Adrenal gland (tissue), 9 donors: ENCODE measurements at regions not wholly inside any gene's neighbourhood (a gene's known extent, or its start where the extent isn't known, plus 50 kb on each side); places are given as distances from the start of the nearest gene placed in this dataset.

Source experiments
- DNase-seq, 7 donors: peaks; one replicate each; pipeline ENCODE4 v3.0.0-alpha.2; 2019 to 2020
- H3K27ac ChIP-seq, 5 donors: fragments of 200-600 bp; sonication (generic) in 4 of 5; 1 replicate in 3 of 5; 2 replicates in 2 of 5; pipeline versions ENCODE4 v1.5.1 to v1.8.0; 2016 to 2020; ENCODE audit warnings: mild to moderate bottlenecking in 1 of 5
- H3K27me3 ChIP-seq: fragments of 200-600 bp; 2 replicates; pipeline ENCODE4 v1.8.0; 2021
- H3K36me3 ChIP-seq, 2 donors: fragments of 200-600 bp; replicated peaks in 1 of 2; 1 replicate in 1 of 2; 2 replicates in 1 of 2; pipeline versions ENCODE4 v1.5.1 to v1.8.0; 2018 to 2022
- H3K4me1 ChIP-seq, 2 donors: fragments of 200-600 bp; replicated peaks in 1 of 2; 1 replicate in 1 of 2; 2 replicates in 1 of 2; pipeline versions ENCODE4 v1.5.1 to v1.8.0; 2018 to 2021
- H3K4me3 ChIP-seq, 4 donors: fragments of 200-600 bp; sonication (generic) in 3 of 4; one replicate each; pipeline ENCODE4 v1.5.1; 2016 to 2018
- H3K9me3 ChIP-seq, 3 donors: fragments of 200-600 bp; sonication (generic) in 1 of 3; replicated peaks in 1 of 3; 1 replicate in 2 of 3; 2 replicates in 1 of 3; pipeline versions ENCODE4 v1.5.1 to v1.8.0; 2016 to 2021
- POLR2A ChIP-seq, 2 donors: fragments of 450-650 bp; IDR thresholded peaks; one replicate each; pipeline ENCODE4 v1.6.1; 2017; ENCODE audit warnings: antibody characterized with exemption in 2 of 2, mild to moderate bottlenecking in 2 of 2, moderate library complexity in 1 of 2
- WGBS, 4 donors: extraction: QIAGEN DNeasy Blood & Tissue Kit in 2 of 4; methylation state at CpG; one replicate each; pipeline versions ENCODE4 v1.1.5 to v1.1.7; 2013 to 2017; 5-methylcytosine and 5-hydroxymethylcytosine counted together
- intact Hi-C, 2 donors: fragments of 100-400 bp; cut with DNase I; formaldehyde crosslinking; loops; one replicate each; pipeline versions ENCODE4 v1.14.1 to v1.15.0; 2022 to 2023
- TF ChIP-seq, protein P1 (sequence below), 6 experiments: fragments of 450-650 bp in 4 of 6; fragments of 200-600 bp in 2 of 6; sonication (generic) in 1 of 6; IDR thresholded peaks; 1 replicate in 5 of 6; 2 replicates in 1 of 6; pipeline versions ENCODE4 v1.5.1 to v1.8.0; 2016 to 2021; ENCODE audit warnings: antibody characterized with exemption in 6 of 6, mild to moderate bottlenecking in 2 of 6, moderate library complexity in 1 of 6
- donor health status: healthy with polysubstance abuse.
- donor health status: Bipolar disorder and iron deficiency.
- donor health status: DM: yes; HTN: yes; CAD: no.
- donor health status: DM: no; HTN: no; CAD: no.
- donor health status: DM: no; HTN: no; CAD: no.

DNA sequence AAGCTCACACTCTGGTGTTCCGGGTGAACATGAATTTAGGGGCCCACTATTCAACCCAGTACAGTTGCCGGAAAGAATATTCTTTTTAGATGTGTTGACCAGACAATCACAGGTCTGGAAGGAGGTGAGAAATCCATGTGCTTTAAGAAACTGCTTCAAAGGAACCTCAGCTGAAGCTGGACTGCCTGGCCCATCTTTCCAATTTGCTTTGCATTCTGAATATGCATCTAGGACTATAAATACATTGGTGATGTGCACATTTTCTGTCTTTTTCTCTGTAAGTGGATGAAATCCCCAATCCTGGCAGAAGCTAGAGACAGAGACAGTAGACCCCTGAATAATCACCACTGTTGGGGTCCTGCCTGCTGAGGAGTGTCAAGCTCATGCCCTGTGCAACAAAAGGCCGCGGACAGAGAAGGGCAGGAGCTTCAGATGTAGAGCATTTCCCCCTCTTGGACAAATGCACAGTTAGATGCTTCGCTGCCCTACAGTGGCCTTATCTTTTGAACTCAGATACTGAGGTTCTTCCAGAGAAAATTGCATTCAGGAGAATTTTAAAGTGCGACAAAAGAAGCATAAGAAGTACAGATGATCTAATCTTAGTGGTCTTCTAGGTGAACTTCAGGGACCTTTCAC is 368.3 kb downstream of the SFMBT2 start:
- intact Hi-C loops, result no loop called here
- H3K27ac ChIP-seq, result no peak overlapping the region
- no peak overlapping the region for H3K4me3 ChIP-seq
- H3K9me3 ChIP-seq, result no peaks in the 10 kb centered on the region
- TF ChIP-seq POLR2A (IDR thresholded peaks at IDR 0.05), result no peak
- TF ChIP-seq, protein P1, sequence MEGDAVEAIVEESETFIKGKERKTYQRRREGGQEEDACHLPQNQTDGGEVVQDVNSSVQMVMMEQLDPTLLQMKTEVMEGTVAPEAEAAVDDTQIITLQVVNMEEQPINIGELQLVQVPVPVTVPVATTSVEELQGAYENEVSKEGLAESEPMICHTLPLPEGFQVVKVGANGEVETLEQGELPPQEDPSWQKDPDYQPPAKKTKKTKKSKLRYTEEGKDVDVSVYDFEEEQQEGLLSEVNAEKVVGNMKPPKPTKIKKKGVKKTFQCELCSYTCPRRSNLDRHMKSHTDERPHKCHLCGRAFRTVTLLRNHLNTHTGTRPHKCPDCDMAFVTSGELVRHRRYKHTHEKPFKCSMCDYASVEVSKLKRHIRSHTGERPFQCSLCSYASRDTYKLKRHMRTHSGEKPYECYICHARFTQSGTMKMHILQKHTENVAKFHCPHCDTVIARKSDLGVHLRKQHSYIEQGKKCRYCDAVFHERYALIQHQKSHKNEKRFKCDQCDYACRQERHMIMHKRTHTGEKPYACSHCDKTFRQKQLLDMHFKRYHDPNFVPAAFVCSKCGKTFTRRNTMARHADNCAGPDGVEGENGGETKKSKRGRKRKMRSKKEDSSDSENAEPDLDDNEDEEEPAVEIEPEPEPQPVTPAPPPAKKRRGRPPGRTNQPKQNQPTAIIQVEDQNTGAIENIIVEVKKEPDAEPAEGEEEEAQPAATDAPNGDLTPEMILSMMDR (IDR thresholded peaks at IDR 0.05), result no peak
- DNase-seq, result no peak
- no peaks in the 10 kb centered on the region for H3K36me3 ChIP-seq
- WGBS, 4 donors, result 94 to 96% (median 95%) methylated on average over 6 of the region's 6 CpGs
- H3K27me3 ChIP-seq, result no peaks in the 10 kb centered on the region
- H3K4me1 ChIP-seq, result no peaks in the 10 kb centered on the region

DNA sequence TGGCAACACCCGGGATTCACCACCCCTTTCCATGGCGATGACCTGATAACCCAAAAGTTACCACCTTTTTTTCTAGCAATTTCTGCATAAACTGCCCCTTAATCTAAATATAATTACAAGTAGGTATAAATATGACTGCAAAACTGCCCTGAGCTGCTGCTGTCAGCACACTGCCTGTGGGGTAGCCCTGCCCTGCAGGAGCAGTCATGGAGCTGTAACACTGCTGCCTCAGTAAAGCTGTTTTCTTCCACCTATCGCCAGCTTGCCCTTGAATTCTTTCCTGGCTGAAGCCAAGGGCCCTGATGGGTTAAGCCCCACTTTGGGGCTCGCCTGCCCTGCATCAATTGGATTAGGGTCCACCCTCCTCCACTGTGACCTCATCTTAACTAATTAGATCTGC is 368.8 kb downstream of the SFMBT2 start:
- no peak overlapping the region for H3K27ac ChIP-seq
- H3K4me1 ChIP-seq, result no peaks in the 10 kb centered on the region
- H3K4me3 ChIP-seq, result no peak overlapping the region
- WGBS, 4 donors, result 81 to 90% (median 85%) methylated on average over 4 of the region's 4 CpGs
- intact Hi-C loops, result no loop called here
- H3K9me3 ChIP-seq, result no peaks in the 10 kb centered on the region
- TF ChIP-seq POLR2A (IDR thresholded peaks at IDR 0.05), result no peak
- TF ChIP-seq, protein P1 (IDR thresholded peaks at IDR 0.05), result no peak
- H3K36me3 ChIP-seq, result no peaks in the 10 kb centered on the region
- DNase-seq, result no peak
- no peaks in the 10 kb centered on the region for H3K27me3 ChIP-seq

DNA sequence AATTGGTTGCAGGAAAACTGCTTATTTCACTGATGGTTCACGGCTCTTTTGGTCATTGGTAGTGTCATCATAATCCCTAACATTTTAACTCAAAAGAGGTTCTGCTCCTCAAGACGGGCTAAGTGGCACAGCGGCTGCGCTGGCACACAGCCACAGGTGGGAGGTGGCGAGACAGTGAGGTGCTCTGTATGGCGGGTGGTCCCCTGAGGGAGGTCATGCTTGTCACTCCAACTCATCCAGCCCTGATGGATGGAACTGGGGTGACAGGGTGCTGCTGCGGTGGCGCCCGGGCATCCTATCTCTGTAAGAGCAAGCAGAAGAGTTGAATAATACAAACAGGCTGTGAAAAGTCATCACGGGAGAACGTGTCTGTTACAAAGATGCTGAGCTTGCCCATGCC is 370.2 kb downstream of the SFMBT2 start:
- 84 to 87% (median 86%) methylated on average over 9 to 11 of the region's 11 CpGs for WGBS, 4 donors
- Histone ChIP-seq H3K4me3 (no peak overlapping the region), H3K27me3 (no peaks in the 10 kb centered on the region), H3K27ac (no peak overlapping the region), H3K4me1 (no peaks in the 10 kb centered on the region), H3K9me3 (no peaks in the 10 kb centered on the region), H3K36me3 (no peaks in the 10 kb centered on the region)
- intact Hi-C loops, result no loop called here
- TF ChIP-seq, protein P1 (IDR thresholded peaks at IDR 0.05), result no peak
- no peak for TF ChIP-seq POLR2A (IDR thresholded peaks at IDR 0.05)
- DNase-seq, result no peak

DNA sequence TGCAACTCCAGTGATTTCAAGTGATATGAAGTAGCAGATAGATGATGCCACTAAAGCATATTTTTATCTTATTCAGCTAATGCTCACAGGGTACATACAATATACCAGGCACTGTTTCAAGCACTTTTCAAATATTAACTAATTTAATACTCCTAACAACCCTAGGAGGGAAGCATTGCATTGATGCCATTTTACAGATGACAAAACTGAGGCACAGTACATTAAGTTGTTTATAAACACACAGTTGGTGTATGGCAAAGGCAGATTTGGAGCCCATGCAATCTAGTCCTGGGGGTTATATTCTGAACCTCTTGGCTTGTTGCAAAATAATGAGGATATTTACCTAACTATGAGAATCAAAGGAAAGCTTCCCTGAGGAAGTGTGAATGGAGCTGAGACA is 371.0 kb downstream of the SFMBT2 start:
- Histone ChIP-seq H3K36me3 (no peaks in the 10 kb centered on the region), H3K4me3 (no peak overlapping the region), H3K27me3 (no peaks in the 10 kb centered on the region), H3K4me1 (no peaks in the 10 kb centered on the region), H3K9me3 (no peaks in the 10 kb centered on the region), H3K27ac (no peak overlapping the region)
- TF ChIP-seq, protein P1 (IDR thresholded peaks at IDR 0.05), result no peak
- no peak for TF ChIP-seq POLR2A (IDR thresholded peaks at IDR 0.05)
- intact Hi-C loops, result no loop called here
- no peak for DNase-seq
